Memory B cell (primary cell): ENCODE measurements at regions not wholly inside any gene's neighbourhood (a gene's known extent, or its start where the extent isn't known, plus 50 kb on each side); places are given as distances from the start of the nearest gene placed in this dataset.
"Not testable (repeated sequence)": the region's sequence is repeated elsewhere in the genome, so short reads cannot be mapped to it uniquely, and the experiment has no call there.

Experiments
- ATAC-seq: fragments of 150-1000 bp; cut with Tn5 transposase; 2 replicates; pipeline ENCODE4 v1.10.0; 2021; ENCODE audit warnings: low read depth, mild to moderate bottlenecking, moderate library complexity
- DNase-seq, 2 donors: peaks; one replicate each; pipeline ENCODE4 v3.0.0; 2022; ENCODE audit warnings: low spot score in 2 of 2
- H3K27ac Mint-ChIP-seq: one replicate; pipeline ENCODE4 v1.8.0; 2022; ENCODE audit warnings: mild to moderate bottlenecking, moderate library complexity, mixed read lengths
- H3K27me3 Mint-ChIP-seq: one replicate; pipeline ENCODE4 v1.8.0; 2022; ENCODE audit warnings: mixed read lengths
- H3K36me3 Mint-ChIP-seq: one replicate; pipeline ENCODE4 v1.8.0; 2022; ENCODE audit warnings: mild to moderate bottlenecking, mixed read lengths
- H3K4me1 Mint-ChIP-seq: one replicate; pipeline ENCODE4 v1.8.0; 2022; ENCODE audit warnings: mixed read lengths
- H3K4me3 Mint-ChIP-seq: one replicate; pipeline ENCODE4 v1.8.0; 2022; ENCODE audit warnings: mild to moderate bottlenecking, moderate library complexity, mixed read lengths
- H3K9me3 Mint-ChIP-seq: one replicate; pipeline ENCODE4 v1.8.0; 2022; ENCODE audit warnings: mixed read lengths

DNA sequence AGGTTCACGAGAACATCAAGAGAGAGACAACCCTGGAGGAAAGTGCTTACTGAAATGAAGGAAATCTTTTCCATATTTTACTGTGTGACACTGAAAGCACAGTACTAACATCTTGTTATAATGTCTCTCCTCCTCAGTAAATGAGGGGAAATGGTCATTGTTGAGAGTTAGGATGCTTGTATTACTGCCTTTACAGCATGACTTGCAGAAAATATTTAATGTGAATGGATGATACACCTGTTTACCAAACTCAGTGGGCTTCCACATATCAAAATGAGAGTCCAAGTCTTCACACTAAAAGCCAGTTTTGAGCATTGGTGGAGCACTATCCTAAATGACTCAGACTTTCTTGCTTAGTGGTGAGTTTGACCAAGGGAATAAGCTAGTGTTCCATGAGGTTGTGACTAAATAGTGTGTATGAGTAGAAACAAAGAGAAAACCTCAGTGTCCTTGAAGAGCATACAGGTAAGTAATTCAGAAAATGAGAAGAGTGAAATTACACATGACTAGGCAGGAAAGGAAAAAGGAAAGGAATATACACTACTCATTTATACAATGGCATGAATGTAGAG is 930.7 kb upstream of the CELF4 start:
- no peak overlapping the region for H3K4me3 Mint-ChIP-seq
- no peak overlapping the region for H3K27ac Mint-ChIP-seq
- no peak for DNase-seq

GRCh38 chr18:38494065-38494464 is 928.5 kb upstream of the CELF4 start:
- DNase-seq, result no peak
- Mint-ChIP-seq H3K27ac (no peak overlapping the region), H3K36me3 (no peaks in the 10 kb centered on the region), H3K9me3 (peaks cover 3% of the 10 kb centered on the region), H3K27me3 (no peaks in the 10 kb centered on the region), H3K4me1 (no peaks in the 10 kb centered on the region), H3K4me3 (no peak overlapping the region)
- no peak for ATAC-seq

More for the DNA sequence above, 930.7 kb upstream of the CELF4 start:
- no peaks in the 10 kb centered on the region for H3K27me3 Mint-ChIP-seq
- ATAC-seq, result no peak
- H3K9me3 Mint-ChIP-seq, result peaks cover 3% of the 10 kb centered on the region
- H3K36me3 Mint-ChIP-seq, result no peaks in the 10 kb centered on the region
- no peaks in the 10 kb centered on the region for H3K4me1 Mint-ChIP-seq

DNA sequence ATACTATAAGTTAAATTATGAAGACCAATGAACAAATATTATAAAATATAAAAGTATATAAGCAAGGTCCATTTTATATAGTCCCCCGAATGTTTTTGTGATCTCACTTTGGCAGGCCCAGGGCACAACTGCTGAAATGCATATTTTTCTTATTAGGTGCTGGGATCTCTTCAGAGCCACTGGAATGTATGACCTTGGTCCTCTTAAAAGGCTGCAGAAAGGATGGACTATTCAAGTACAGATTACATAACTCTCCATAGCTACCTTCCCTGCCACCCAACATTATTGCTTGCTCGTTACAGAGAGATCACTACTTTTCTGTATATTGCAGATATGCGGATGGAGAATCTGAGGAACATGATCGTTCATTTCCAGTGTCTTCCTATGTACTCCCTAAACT is 925.6 kb upstream of the CELF4 start:
- Mint-ChIP-seq H3K4me3 (no peak overlapping the region), H3K9me3 (peaks cover 2% of the 10 kb centered on the region), H3K4me1 (no peaks in the 10 kb centered on the region), H3K27ac (no peak overlapping the region), H3K27me3 (no peaks in the 10 kb centered on the region), H3K36me3 (no peaks in the 10 kb centered on the region)
- no peak for DNase-seq
- no peak for ATAC-seq

GRCh38 chr18:38489721-38490120 is 924.1 kb upstream of the CELF4 start:
- H3K4me1 Mint-ChIP-seq, H3K4me3 Mint-ChIP-seq, DNase-seq, ATAC-seq, H3K36me3 Mint-ChIP-seq, H3K27ac Mint-ChIP-seq, H3K27me3 Mint-ChIP-seq, H3K9me3 Mint-ChIP-seq: not testable (repeated sequence)

GRCh38 chr18:38487521-38487920 is 921.9 kb upstream of the CELF4 start:
- no peaks in the 10 kb centered on the region for H3K27me3 Mint-ChIP-seq
- H3K36me3 Mint-ChIP-seq, result no peaks in the 10 kb centered on the region
- no peak overlapping the region for H3K27ac Mint-ChIP-seq
- no peaks in the 10 kb centered on the region for H3K4me1 Mint-ChIP-seq
- H3K9me3 Mint-ChIP-seq, result peaks cover 1% of the 10 kb centered on the region
- DNase-seq (no peak), ATAC-seq (no peak)
- no peak overlapping the region for H3K4me3 Mint-ChIP-seq

- DNase-seq, result no peak
- Mint-ChIP-seq H3K4me1 (no peaks in the 10 kb centered on the region), H3K27me3 (no peaks in the 10 kb centered on the region), H3K27ac (no peak overlapping the region), H3K4me3 (no peak overlapping the region), H3K36me3 (no peaks in the 10 kb centered on the region), H3K9me3 (peaks cover 6% of the 10 kb centered on the region)
- ATAC-seq, result no peak
These were observed 917.7 kb upstream of the CELF4 start for GRCh38 chr18:38483326-38483725.

GRCh38 chr18:38481576-38481975 is 916.0 kb upstream of the CELF4 start:
- Mint-ChIP-seq H3K27ac (no peak overlapping the region), H3K4me3 (no peak overlapping the region), H3K4me1 (no peaks in the 10 kb centered on the region), H3K36me3 (no peaks in the 10 kb centered on the region), H3K27me3 (no peaks in the 10 kb centered on the region), H3K9me3 (peaks cover 6% of the 10 kb centered on the region)
- DNase-seq (no peak), ATAC-seq (no peak)

- no peak for ATAC-seq
- DNase-seq, result no peak
- no peaks in the 10 kb centered on the region for H3K36me3 Mint-ChIP-seq
- no peaks in the 10 kb centered on the region for H3K4me1 Mint-ChIP-seq
- H3K27ac Mint-ChIP-seq, result no peak overlapping the region
- no peaks in the 10 kb centered on the region for H3K27me3 Mint-ChIP-seq
- peaks cover 2% of the 10 kb centered on the region for H3K9me3 Mint-ChIP-seq
- H3K4me3 Mint-ChIP-seq, result no peak overlapping the region
These were observed 910.1 kb upstream of the CELF4 start for GRCh38 chr18:38475686-38476085.

DNA sequence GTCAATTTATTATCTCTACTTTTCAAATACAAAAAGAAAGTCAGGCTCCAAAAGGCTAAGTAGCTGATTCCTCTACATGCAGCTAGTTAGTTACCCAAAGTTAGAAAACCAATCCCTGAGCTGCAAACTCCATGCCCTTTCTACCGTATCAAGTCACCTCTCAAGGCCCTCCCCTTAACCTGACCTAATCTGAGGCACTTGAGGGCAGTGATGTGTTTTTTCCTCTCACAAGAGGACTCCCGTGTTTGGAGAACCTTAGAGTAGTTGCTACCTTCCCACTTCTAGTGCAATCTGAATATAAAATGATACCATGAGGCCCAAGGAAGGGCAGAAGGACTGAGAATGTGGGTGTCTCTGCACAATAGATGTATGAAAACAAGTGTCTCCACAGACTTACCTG is 907.9 kb upstream of the CELF4 start:
- Mint-ChIP-seq H3K9me3 (peaks cover 2% of the 10 kb centered on the region), H3K4me3 (no peak overlapping the region), H3K36me3 (no peaks in the 10 kb centered on the region), H3K27me3 (no peaks in the 10 kb centered on the region), H3K4me1 (no peaks in the 10 kb centered on the region), H3K27ac (no peak overlapping the region)
- DNase-seq, result no peak
- ATAC-seq, result no peak

GRCh38 chr18:38470421-38470820 is 904.8 kb upstream of the CELF4 start:
- H3K4me1 Mint-ChIP-seq, result no peaks in the 10 kb centered on the region
- no peaks in the 10 kb centered on the region for H3K36me3 Mint-ChIP-seq
- H3K27me3 Mint-ChIP-seq, result no peaks in the 10 kb centered on the region
- DNase-seq, result no peak
- H3K27ac Mint-ChIP-seq, result no peak overlapping the region
- no peaks in the 10 kb centered on the region for H3K9me3 Mint-ChIP-seq
- no peak for ATAC-seq
- H3K4me3 Mint-ChIP-seq, result no peak overlapping the region

DNA sequence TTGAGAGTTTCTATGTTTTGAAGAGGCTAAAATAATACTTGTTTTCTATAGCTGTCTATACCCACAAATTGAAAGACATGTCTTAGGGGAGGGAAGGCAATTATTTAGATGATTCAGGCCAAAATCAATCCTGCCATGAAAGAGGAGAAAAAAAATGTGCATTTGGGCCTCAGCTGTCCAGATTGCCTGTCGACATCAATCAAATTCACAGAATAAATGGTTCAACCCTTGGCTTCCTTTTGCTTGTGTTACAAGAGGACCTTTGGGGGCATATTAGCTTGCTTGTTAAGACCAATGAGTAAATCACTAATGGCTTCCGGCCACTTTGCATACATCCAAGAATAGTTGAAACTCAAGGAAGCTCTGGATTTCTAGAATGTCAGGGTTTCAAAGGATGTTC is 900.8 kb upstream of the CELF4 start:
- H3K27me3 Mint-ChIP-seq, result no peaks in the 10 kb centered on the region
- ATAC-seq (no peak), DNase-seq (no peak)

DNA sequence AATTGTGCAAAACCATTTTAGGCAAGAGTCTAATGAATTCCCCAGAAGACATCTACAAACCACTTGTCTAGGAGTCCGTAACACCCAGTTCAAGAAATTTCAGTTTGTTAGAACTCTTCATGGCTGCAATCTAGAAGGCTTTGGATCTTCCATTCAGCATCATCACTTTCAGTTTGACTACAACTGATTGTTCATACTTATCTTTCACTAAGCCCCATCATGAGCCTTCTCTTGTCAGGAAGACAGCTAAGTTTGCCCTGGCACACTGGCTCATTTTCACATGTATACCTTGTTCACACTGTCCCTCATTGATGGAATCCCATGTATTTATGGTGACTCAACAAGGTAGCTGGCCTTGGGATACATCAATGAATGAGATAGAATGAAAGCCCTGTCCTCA is 898.4 kb upstream of the CELF4 start:
- ATAC-seq, result no peak
- H3K27me3 Mint-ChIP-seq, result no peaks in the 10 kb centered on the region
- DNase-seq, result no peak

More for the DNA sequence above, 900.8 kb upstream of the CELF4 start:
- Mint-ChIP-seq H3K4me1 (no peaks in the 10 kb centered on the region), H3K27ac (no peak overlapping the region), H3K4me3 (no peak overlapping the region), H3K36me3 (no peaks in the 10 kb centered on the region), H3K9me3 (no peaks in the 10 kb centered on the region)

DNA sequence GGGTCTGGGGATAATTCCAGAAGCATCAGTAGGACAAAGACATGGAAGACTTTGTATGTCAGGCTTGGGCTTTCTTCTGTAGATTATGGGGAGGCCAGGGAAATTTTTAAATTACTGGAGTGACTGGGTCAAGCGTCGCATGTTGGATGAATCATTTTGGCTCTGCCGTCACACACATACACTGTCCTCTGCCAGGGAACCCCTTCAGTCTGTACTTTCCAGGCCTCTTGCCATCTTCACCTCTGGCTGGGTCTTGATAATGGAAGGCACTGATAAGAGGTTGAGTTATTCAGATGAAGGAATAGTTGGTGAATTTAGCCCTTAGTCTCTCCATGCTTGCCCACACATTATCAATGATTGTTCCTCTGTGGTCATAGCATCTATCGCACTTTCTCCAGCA is 895.1 kb upstream of the CELF4 start:
- H3K27ac Mint-ChIP-seq, result no peak overlapping the region
- no peaks in the 10 kb centered on the region for H3K36me3 Mint-ChIP-seq
- DNase-seq (no peak), ATAC-seq (no peak)
- no peaks in the 10 kb centered on the region for H3K4me1 Mint-ChIP-seq
- no peak overlapping the region for H3K4me3 Mint-ChIP-seq
- no peaks in the 10 kb centered on the region for H3K9me3 Mint-ChIP-seq
- H3K27me3 Mint-ChIP-seq, result no peaks in the 10 kb centered on the region

More for the DNA sequence above, 898.4 kb upstream of the CELF4 start:
- Mint-ChIP-seq H3K4me1 (no peaks in the 10 kb centered on the region), H3K36me3 (no peaks in the 10 kb centered on the region), H3K9me3 (no peaks in the 10 kb centered on the region), H3K27ac (no peak overlapping the region), H3K4me3 (no peak overlapping the region)

DNA sequence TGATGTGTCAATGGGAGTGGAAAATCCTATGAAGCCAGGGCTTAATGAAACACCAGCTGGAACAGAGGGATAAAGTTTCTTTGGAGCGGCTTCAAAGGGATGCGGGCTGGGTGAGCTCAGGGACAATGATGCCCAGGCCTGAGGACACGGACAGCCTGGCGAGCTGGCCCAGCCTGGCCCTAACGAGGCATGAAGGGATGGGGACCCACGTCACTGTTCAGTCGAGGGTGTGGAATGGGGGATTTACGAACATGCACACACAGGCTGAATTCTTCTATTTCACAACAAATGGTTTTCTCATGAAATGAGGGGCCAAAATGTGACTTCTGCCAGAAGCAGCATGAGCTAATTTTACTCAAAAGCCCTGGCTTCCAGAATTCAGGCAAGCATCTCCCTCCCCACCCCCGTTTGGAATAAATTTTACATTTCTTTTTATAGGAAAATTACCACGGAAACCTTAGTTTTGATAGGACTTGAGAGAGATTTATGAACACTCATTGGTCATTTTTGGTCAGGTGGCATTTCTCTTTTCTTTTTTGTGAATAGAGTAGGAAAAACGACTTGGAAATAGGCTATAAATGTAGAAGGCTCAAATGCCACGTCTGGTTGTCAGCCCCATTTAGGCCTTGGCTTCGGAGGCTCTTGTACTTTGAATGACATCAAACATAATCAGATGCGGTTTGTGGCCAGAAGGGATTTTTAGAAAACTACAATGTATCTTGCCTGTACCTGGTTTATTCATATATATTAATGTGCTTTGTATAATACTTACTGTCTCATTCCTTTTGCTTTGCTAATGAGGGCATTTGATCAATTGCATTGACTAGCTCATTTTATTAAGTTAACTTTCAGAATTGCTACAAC is 893.8 kb upstream of the CELF4 start:
- no peak overlapping the region for H3K4me3 Mint-ChIP-seq
- no peak for ATAC-seq
- H3K9me3 Mint-ChIP-seq, result no peaks in the 10 kb centered on the region
- H3K36me3 Mint-ChIP-seq, result no peaks in the 10 kb centered on the region
- DNase-seq, result no peak
- no peak overlapping the region for H3K27ac Mint-ChIP-seq
- no peaks in the 10 kb centered on the region for H3K27me3 Mint-ChIP-seq
- H3K4me1 Mint-ChIP-seq, result no peaks in the 10 kb centered on the region

DNA sequence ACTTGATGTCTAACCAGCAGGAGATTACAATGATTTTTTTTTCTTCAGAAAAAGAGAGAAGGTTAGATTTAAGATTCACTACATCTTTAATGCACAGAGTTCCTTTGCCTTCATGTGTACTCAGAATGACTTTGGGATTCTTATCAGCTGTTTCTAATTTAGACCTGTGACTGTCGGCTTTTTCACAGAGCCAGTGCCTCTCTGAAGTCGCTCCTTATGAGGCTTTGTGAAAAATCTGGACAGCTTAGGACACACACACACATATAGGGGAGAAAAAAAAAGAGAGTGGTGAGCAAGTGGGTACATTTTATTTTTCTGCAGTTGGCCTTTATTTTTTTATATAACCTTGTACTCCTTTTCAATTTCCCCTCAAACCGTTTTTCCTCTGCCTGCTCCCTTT is 893.1 kb upstream of the CELF4 start:
- no peak for ATAC-seq
- Mint-ChIP-seq H3K4me1 (no peaks in the 10 kb centered on the region), H3K27ac (no peak overlapping the region), H3K36me3 (no peaks in the 10 kb centered on the region), H3K27me3 (no peaks in the 10 kb centered on the region), H3K4me3 (no peak overlapping the region), H3K9me3 (no peaks in the 10 kb centered on the region)
- no peak for DNase-seq
